HG03280 (cell line): ENCODE measurements at regions not wholly inside any gene's neighbourhood (a gene's known extent, or its start where the extent isn't known, plus 50 kb on each side); places are given as distances from the start of the nearest gene placed in this dataset.
"Not testable (repeated sequence)": the region's sequence is repeated elsewhere in the genome, so short reads cannot be mapped to it uniquely, and the experiment has no call there.

Experiments used
- ATAC-seq: cut with Tn5 transposase; IDR thresholded peaks from one replicate; pipeline ENCODE4 v1.9.1; 2021; ENCODE audit warnings: mild to moderate bottlenecking, moderate library complexity; ENCODE audit not compliant: unreplicated experiment

DNA sequence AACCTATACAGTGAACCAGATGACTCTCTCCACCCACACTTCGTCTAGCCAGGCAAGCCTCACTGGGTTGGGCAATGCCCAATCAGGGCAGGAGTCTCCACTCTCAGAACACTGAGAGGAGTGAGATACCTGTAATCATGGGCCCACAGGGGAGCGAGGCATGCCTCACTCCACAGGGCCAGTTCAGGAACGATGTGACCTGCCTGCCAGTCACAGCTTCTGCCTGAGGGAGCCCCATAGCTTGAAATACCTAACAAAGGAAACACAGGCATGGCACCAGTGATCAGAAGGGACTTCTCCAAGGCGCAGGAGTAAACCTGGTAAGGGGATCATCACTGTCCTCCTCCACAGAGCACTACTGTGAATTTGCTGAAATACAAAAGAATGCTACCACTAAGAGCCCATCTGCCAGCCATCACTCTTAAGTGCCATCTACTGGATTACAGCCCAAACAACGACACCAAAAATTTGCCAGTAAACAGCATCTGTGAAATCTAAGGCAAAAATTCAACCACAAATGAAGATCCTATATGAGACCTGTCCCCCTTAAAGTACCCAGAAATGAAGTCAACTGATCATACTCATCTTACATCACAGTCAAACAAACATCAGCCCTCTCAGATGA lies 689.9 kb upstream of the SEMA6D start:
- ATAC-seq: no peak

DNA sequence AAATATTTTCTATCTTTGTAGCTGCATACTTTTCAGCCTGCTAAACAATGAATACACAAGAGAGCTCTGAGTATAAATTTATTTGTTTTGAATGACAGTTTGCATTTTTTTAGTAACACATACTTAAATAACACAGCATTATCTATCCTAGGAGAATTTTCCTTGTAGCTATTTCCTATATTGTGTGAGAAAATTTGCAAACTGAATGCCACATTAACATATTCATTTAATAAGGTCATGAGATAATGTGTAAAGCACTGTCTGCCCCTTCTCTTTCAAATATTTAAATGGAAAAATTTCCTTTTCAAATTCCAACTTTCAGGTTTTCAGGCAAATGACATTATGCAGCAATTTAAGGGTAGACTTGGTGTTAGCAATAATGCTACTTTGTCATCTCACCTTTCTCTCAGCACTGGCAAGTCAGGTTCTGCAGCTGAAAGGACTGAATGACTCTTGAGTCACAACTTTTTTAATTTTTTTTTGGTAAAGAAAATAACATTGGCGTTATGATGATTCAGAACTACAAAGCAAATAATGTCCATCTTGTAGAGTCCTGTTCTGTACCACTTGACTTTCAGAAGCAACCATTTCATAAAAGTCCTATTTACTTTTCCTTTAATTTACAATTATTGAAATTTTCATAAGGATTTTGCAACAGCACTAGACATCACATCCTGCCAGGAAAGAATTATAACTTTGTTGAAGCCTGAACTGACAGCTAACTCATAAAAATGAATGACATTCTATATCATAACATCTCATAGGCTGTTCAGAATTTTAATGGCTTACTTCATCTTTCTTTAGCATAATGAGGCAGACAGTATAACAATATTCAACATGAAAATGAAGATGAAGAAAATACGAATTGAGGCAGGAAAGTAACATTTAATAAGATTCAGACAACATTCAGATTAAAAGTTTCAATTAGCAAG lies 681.6 kb upstream of the SEMA6D start:
- ATAC-seq: no peak

DNA sequence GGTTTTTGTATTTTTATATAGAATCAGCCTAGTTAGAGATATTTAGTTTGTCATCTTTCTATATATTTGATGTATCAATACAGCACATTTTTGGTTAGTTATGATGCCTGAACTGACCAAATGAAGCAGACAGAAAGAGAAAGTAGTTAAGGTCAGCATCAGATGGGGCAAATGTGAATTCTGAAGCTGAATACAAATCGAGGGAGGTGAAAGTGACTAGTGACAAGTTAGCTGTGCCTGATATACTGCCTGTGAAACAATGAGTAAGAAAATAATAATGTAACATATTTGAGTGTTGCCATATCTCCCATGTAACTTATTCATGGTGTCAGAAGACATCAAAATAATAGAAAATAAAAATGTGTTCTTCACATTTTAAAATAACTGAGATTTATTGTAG lies 680.3 kb upstream of the SEMA6D start:
- ATAC-seq: no peak

DNA sequence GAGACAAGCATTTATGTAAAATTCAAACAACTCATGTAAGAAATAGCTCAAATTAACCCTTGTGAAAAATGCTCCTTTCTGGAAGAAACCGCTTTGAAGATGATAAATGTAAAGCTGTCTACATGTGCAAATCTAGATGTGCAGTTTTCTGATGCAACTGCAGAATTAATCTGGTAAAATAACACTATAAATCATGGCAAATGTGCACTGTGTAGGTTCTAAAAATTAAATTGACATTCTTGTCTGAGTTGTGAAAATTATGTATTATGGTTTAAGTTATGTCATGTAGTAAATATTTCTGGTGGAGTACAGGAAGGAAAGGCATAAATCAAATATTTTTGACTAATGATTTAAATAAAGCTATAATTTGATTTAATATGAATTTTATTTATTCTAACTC lies 678.1 kb upstream of the SEMA6D start:
- ATAC-seq: no peak

DNA sequence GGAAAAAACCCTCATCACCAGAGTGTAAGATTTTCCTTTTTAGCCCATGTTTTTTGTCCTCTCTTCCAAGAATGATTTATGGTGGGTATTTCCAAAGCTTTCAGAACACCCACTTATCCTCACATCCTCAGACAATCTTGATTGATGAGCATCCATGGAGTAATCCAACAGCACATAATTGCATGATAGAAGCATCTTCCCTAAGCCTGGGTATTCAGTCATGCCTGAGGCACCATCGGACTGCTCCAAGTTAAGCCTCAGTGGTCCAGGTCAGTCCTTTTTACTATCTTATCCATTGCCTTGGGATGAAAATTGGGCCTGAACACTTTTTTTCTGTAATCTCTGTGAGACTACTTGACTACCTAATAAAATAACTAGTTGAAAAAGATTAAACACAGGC lies 676.0 kb upstream of the SEMA6D start:
- ATAC-seq: no peak

DNA sequence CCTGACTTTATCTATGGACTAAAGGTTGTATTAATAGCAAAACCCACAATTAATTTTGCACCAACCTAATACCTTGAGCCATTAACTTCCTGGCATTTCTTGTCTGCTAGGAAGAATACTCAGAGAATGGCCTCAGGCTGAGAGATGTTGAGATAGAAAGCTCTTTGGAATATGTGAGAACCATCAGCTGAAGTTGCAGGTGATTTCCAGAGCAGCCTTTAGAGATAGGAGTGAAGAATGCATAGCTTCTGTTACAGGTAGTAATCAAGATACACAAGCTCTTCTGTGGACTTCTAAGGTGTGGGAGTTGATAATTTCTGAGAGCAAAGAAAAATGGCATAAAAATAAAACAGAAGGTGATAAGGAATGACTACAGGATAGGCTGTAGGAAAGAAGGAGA lies 669.3 kb upstream of the SEMA6D start:
- ATAC-seq: not testable (repeated sequence)

DNA sequence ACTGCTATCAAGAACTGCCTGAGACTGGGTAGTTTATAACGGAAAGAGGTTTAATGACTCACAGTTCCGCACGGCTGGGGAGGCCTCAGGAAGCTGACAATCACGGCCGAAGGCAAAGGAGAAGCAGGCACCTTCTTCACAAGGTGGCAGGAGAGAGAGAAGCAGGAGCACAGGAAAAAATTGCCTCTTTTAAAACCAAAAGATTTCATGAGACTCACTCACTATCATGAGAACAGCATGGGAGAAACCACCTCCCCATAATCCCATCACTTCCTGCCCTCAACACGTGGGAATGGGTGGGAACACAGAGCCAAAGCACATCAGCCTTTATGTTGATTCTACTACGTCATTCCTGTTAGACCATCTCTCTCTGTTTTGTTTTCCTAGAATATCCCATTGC lies 650.9 kb upstream of the SEMA6D start:
- ATAC-seq: no peak

DNA sequence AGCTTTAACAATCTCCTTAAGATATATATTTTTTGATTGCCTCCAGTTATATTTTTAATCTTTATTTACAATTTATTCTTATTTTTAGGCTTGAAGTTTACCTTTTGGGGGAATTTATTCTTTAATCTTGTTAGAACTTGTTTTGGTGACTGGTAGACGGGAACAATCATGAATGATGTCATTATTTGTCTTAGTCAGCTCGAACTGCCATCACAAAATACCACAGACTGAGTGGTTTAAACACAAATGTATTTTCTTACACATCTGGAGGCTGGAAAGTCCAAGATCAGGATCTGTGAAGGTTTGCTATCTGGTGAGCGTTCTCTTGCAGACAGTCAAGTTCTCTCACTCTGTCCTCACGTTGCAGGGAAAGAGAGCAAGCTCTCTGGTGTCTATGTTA lies 639.5 kb upstream of the SEMA6D start:
- ATAC-seq: not testable (repeated sequence)

DNA sequence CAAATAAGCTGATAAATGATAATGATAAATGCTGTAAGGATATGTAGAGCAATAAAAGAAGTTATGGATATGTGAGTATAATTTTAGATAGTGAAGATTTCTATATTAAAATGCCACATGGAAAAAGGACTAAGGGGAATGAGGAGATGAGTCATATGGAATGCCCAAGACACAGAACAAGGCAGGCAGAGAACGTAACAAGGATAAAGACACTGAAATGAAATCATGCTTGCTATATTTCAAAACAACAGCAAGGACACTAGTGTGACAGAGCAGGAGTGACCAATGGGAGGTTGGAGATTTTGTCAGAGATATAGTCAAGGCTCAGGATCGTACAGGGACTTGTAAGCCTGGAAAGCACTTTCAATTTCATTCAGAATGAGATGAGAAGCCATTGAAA lies 621.5 kb upstream of the SEMA6D start:
- ATAC-seq: no peak

DNA sequence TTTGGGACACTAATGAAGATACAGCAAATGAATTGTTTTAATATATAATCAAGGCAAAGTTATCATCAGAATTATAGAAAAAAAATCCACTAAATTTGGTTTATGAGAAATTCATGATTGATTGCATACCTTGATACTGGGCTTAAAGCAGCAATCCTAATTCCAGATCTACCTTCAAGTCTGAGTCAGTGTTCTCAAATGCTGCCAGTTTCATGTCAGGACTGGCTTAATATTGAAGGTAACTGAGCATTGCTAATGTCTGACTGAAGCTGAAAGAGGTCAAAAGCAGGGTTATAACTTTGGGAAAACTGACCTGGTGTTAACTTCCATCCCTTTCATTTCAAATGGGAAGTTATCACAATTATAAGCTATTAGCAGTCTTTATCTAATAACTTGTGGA lies 618.8 kb upstream of the SEMA6D start:
- not testable (repeated sequence) for ATAC-seq

DNA sequence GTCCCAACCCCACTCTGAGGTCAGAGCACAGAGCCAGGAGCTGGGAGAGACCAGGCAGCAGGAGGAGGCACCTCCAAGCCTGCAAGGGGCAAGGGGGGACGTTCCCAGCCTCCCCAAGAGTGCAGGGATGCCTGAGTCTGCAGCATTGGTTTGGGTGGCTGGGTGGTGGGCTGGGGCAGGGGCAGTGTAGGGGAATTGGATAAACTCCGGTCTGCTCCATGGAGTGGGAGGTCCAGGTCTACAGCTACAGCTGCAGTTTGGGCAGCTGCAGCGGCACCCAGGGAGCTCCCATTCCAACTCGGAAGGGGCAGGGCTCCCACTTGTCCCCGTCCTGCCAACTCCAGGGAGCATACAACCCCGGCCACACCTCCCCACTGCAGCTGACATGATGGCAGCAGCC lies 617.5 kb upstream of the SEMA6D start:
- ATAC-seq: not testable (repeated sequence)

DNA sequence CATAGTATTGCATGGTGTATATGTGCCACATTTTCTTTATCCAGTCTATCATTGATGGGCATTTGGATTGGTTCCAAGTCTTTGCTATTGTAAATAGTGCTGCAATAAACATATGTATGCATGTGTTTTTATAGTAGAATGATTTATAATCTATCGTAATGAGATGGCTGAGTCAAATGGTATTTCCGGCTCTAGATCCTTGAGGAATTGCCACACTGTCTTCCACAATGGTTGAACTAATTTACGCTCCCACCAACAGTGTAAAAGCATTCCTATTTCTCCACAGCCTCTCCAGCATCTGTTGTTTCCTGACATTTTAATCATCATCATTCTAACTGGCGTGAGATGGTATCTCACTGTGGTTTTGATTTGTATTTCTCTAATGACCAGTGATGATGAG lies 608.5 kb upstream of the SEMA6D start:
- not testable (repeated sequence) for ATAC-seq

DNA sequence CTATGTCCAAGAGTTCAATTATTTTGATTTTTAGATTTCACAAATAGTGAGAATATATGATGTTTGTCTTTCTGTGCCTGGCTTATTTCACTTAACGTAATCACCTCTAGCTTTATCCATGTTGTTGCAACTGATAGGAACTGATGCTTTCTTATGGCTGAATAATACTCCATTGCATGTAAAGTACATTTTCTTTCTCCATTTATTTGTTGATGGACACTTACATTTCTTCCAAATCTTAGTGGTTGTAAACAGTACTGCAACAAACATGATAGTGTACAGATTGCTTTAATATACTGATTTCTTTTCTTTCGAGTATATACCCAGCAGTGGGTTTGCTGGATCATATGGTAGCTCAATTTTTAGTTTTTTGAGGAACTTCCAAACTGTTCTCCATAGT lies 600.6 kb upstream of the SEMA6D start:
- no peak for ATAC-seq

DNA sequence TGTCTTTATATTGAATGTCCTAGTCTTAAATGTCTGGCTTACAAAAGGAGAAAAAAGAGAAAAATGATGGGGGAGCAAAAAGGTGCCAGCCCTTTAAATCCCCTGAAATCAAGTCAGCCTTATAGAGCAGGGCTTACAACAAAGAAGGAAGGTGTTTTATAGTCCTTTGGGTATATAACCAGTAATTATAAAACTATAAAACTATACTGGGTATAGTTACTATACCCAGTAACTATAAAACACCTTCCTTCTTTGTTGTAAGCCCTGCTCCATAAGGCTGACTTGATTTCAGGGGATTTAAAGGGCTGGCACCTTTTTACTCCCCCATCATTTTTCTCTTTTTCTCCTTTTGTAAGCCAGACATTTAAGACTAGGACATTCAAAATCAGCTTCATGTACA lies 598.0 kb upstream of the SEMA6D start:
- ATAC-seq: no peak

DNA sequence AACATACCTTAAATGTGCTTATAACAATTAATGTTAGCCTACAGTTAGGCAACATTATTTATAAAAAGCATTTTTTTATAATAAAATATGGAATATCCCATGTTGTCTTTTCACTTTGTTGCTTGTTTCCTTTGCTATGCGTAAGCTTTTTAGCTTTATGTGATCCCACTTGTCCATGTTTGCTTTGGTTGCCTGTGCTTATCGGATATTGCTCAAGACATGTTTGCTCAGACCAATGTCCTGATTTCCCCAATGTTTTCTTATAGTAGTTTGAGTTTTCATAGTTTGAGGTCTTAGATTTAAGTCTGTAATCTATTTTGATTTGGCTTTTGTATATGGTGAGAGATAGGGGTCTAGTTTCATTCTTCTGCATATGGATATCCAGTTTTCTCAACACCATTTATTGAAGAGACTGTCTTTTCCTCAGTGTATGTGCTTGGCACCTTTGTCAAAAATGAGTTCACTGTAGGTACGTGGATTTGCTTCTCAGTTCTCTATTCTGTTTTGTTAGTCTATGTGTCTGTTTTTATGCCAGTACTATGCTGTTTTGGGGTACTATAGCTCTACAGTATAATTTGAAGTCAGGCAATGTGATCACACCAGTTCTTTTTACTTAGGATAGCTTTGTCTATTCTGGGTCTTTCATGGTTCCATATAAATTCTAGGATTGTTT lies 592.7 kb upstream of the SEMA6D start:
- no peak for ATAC-seq

DNA sequence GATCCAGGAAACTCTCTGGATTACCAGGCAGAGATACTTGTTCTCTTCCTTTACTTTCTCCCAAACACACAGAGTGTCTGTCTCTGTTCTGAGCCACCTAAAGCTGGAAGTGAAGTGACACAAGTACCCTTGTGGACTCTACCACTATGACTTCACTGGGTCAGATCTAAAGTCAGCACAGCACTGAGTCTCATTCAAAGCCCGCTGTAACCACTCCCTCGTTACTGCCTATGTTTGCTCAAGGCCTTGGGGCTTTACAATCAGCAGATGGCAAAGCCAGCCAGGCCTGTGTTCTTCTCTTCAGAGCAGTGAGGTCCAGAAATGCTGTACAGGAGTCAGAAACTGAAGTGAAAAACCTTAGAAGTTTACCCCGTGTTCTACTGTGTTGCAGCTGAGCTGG lies 588.3 kb upstream of the SEMA6D start:
- no peak for ATAC-seq

DNA sequence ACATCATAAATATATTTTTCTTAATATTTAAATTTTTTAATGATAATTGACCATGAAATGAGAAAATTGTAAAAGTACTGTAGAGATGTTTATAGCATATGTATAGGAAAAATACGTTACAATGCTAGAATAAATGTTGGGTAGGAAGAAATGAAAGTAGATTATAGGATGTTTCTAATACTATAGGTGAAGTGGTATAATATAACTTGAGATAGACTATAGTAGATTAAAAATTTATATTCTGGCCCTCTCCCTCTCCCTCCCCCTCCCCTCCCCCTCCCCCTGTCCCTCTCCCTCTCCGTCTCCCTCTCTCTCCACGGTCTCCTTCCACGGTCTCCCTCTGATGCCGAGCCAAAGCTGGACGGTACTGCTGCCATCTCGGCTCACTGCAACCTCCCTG lies 585.9 kb upstream of the SEMA6D start:
- ATAC-seq: not testable (repeated sequence)

DNA sequence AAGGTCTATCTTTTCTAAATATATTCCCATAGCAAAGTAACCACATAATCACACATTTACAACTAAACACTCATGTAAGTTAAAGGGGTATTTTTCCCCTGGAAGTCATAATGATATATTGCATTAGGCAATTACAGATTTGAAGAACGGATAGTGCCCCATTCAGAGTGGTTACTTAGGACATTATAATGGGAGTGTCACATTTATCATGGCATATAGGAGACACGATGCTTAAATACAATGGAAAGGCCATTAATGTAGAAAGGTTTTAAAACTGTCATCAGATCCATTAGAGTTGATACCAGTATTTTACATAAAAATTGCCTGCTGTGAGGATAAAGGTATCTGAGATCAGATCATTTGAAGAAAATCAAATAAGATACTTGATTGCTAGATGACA lies 582.0 kb upstream of the SEMA6D start:
- no peak for ATAC-seq

DNA sequence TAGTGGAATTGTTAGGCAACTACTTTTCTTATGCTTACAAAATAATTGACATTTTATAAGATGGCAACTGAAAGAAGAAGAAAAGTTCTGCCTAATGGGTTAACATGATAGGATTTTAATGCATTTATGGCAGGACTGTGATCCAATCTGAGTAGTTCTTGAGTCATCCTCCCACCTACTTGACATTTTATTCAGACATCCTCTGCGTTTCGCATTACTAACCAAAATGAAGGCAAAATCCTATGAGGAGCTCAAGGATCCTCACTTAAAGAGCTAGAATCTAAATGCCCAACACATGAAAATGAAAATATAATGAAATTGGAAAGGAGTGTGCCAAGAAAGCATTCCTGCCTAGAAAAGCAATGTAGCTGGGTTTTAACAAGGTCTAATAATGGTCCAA lies 581.1 kb upstream of the SEMA6D start:
- ATAC-seq: no peak

DNA sequence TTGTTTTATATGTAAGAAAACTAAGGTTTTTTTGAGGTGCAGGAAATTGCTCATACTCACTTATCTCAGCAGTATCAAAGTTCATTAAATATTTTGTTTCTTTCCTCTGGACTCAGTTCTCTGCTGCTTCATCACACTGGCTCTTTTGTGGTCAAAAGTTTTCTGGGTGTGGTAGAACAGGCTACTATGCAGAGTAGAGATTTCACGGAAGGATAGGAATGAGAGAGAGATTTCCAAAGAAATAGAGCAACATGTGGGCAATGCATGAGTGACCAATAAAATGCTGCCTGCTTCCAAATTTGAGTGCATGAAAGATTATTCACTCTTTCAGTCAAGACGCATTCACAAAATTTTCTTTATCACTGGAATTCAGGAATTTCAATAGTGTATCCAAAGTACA lies 577.3 kb upstream of the SEMA6D start:
- no peak for ATAC-seq

DNA sequence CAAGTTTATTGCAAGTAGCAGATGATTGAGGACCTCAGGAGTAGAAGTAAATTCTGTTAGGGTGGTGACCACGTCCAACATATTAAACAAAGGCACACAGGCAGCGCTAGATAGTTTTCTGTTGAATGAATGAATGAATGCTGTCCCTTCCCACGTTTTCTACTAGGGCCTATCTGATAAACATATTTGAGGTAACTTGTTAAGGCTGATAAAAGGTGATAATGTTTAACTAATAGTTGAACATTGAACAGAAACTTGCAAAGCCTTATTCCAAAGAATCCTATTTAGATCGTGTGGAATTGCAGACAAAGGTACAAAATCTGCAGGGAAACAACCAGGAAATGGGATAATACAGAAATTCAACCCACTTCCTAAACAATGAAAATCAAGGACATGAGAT lies 559.5 kb upstream of the SEMA6D start:
- no peak for ATAC-seq

DNA sequence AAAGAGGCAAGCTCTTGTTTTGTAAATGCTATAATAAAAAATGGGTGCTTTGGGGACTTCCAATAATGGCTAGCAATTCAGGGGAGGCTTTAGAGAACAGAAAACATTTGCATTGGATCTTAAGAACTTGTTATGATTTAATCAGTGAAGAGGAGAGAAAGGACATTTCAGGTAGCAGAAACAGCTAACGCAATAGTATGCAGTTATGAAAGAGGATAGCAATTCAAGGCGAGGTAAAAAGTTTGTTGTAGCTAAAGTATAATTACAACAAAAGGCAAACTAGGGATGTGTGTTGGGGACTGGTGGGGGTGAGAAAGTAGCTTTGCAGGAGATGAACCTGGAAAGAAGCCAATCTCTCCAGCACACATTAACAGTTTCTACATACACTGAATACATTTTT lies 558.7 kb upstream of the SEMA6D start:
- ATAC-seq: no peak
